ENCODE measurements at regions not wholly inside any gene's neighbourhood (a gene's known extent, or its start where the extent isn't known, plus 50 kb on each side); places are given as distances from the start of the nearest gene placed in this dataset.

GRCh38 chr14:104521816-104522745, 57.5 kb upstream of the C14orf180 start:
- Histone ChIP-seq H3K36me3 (ENCODE audit: control insufficient read depth in 2 of 2, insufficient read depth in 1 of 2, low read length in 2 of 2) (no peaks in the 10 kb centered on the region; a peak in 1 of 3 replicates), H3K27ac (ENCODE audit: extremely low read depth, low read depth, low read length) (no peak overlapping the region), H3K4me3 (ENCODE audit: low read depth, low read length) (no peak overlapping the region), H3K9me3 (ENCODE audit: control insufficient read depth, insufficient read depth, low read depth, low read length) (no peaks in the 10 kb centered on the region), H3K4me1 (ENCODE audit: control insufficient read depth, insufficient read depth, low read length) (no peaks in the 10 kb centered on the region)
- TF ChIP-seq ZSCAN18 (tag by site-specific recombination; IDR thresholded peaks at IDR 0.05) (no peak), IKZF3 (tag by site-specific recombination; IDR thresholded peaks at IDR 0.05) (no peak)
- POLR2A ChIA-PET = no interaction called here
- CTCF ChIA-PET = interaction anchor here (0.6 kb wide), 1 partner anchor 146 kb away, joined by 3 read pairs; no protein-coding TSS in a partner anchor

GRCh38 chr14:104522926-104523545, 56.5 kb upstream of the C14orf180 start:
- TF ChIP-seq ZBTB26 (tag by site-specific recombination; optimal IDR thresholded peaks at IDR 0.05) (no peak), ZNF350 (tag by site-specific recombination; IDR thresholded peaks at IDR 0.05) (no peak), REST (tag by site-specific recombination; IDR thresholded peaks at IDR 0.05) (no peak), ZNF23 (tag by site-specific recombination; IDR thresholded peaks at IDR 0.05; ENCODE audit: borderline replicate concordance) (no peak), PRDM2 (tag by site-specific recombination; IDR thresholded peaks at IDR 0.05; ENCODE audit: borderline replicate concordance) (no peak), ZNF792 (tag by site-specific recombination; IDR thresholded peaks at IDR 0.05) (no peak)
- Histone ChIP-seq H3K4me1 (ENCODE audit: control insufficient read depth, insufficient read depth, low read length) (no peaks in the 10 kb centered on the region), H3K4me3 (ENCODE audit: low read depth, low read length) (no peak overlapping the region), H3K36me3 (ENCODE audit: control insufficient read depth in 2 of 2, insufficient read depth in 1 of 2, low read length in 2 of 2) (no peaks in the 10 kb centered on the region; a peak in 1 of 3 replicates), H3K9me3 (ENCODE audit: control insufficient read depth, insufficient read depth, low read depth, low read length) (no peaks in the 10 kb centered on the region), H3K27ac (ENCODE audit: extremely low read depth, low read depth, low read length) (no peak overlapping the region)
- ChIA-PET POLR2A (no interaction called here), CTCF (interaction anchor here (0.5 kb wide), 1 partner anchor 1851 kb away, joined by 3 read pairs; no protein-coding TSS in a partner anchor)

Measured in HEK293 (cell line).